ENCODE measurements at regions not wholly inside any gene's neighbourhood (a gene's known extent, or its start where the extent isn't known, plus 50 kb on each side); places are given as distances from the start of the nearest gene placed in this dataset.

DNA sequence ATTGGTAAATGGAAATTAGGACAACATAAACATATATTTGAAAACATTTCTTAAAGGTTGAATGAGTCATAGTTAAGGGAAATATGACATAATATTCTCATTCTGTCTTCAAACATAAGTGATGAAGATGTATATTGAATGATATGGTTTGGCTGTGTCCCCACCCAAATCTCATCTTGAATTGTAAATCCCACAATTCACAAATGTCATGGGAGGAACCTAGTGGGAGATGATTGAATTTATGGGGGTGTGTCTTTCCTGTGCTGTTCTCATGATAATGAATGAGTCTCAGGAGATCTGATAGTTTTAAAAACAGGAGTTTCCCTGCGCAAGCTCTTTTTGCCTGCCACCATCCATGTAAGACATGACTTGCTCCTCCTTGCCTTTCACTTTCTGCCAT, 104.4 kb upstream of the MPDZ start:
- TF ChIP-seq, protein P1, sequence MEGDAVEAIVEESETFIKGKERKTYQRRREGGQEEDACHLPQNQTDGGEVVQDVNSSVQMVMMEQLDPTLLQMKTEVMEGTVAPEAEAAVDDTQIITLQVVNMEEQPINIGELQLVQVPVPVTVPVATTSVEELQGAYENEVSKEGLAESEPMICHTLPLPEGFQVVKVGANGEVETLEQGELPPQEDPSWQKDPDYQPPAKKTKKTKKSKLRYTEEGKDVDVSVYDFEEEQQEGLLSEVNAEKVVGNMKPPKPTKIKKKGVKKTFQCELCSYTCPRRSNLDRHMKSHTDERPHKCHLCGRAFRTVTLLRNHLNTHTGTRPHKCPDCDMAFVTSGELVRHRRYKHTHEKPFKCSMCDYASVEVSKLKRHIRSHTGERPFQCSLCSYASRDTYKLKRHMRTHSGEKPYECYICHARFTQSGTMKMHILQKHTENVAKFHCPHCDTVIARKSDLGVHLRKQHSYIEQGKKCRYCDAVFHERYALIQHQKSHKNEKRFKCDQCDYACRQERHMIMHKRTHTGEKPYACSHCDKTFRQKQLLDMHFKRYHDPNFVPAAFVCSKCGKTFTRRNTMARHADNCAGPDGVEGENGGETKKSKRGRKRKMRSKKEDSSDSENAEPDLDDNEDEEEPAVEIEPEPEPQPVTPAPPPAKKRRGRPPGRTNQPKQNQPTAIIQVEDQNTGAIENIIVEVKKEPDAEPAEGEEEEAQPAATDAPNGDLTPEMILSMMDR (IDR thresholded peaks at IDR 0.05): no peak
- TF ChIP-seq ZFX (IDR thresholded peaks at IDR 0.05; ENCODE audit: borderline replicate concordance): no peak
